ENCODE measurements at regions not wholly inside any gene's neighbourhood (a gene's known extent, or its start where the extent isn't known, plus 50 kb on each side); places are given as distances from the start of the nearest gene placed in this dataset.

- WGBS, 2 donors, result 67 to 73% methylated on average over 3 of the region's 3 CpGs
- Histone ChIP-seq H3K4me3 (no peak overlapping the region), H3K9me3 (peaks cover 0 to 25% (median 0%) of the 10 kb centered on the region in 3 donors), H3K4me1 (no peaks in the 10 kb centered on the region), H3K27ac (no peak overlapping the region), H3K27me3 (no peaks in the 10 kb centered on the region), H3K36me3 (replicated peaks in 1 of 2; ENCODE audit: insufficient read depth in 1 of 2, low read depth in 2 of 2) (no peaks in the 10 kb centered on the region)
- no peak for DNase-seq
- intact Hi-C loops (cut with DNase I), result no loop called here
- no peak for TF ChIP-seq CTCF (IDR thresholded peaks at IDR 0.05)
- no peak for TF ChIP-seq POLR2A (IDR thresholded peaks at IDR 0.05)
- no peak for ATAC-seq
Measured at GRCh38 chr7:138345567-138345966, 114.5 kb upstream of the TRIM24 start.

GRCh38 chr7:138346975-138347374 is 113.1 kb upstream of the TRIM24 start:
- H3K27me3 ChIP-seq, result no peaks in the 10 kb centered on the region
- TF ChIP-seq POLR2A (IDR thresholded peaks at IDR 0.05) (no peak), CTCF (IDR thresholded peaks at IDR 0.05) (no peak)
- H3K27ac ChIP-seq, result no peak overlapping the region
- no peaks in the 10 kb centered on the region for H3K36me3 ChIP-seq (replicated peaks in 1 of 2; ENCODE audit: insufficient read depth in 1 of 2, low read depth in 2 of 2)
- ATAC-seq (no peak), DNase-seq (no peak)
- intact Hi-C loops (cut with DNase I), result no loop called here
- peaks cover 0 to 15% (median 0%) of the 10 kb centered on the region in 3 donors for H3K9me3 ChIP-seq
- H3K4me3 ChIP-seq, result no peak overlapping the region
- no peaks in the 10 kb centered on the region for H3K4me1 ChIP-seq
- 92 to 96% methylated on average over 2 of the region's 2 CpGs for WGBS, 2 donors

GRCh38 chr7:138349841-138350700 is 110.0 kb upstream of the TRIM24 start:
- H3K36me3 ChIP-seq (replicated peaks in 1 of 2; ENCODE audit: insufficient read depth in 1 of 2, low read depth in 2 of 2), result no peaks in the 10 kb centered on the region
- H3K27ac ChIP-seq, result no peak overlapping the region
- H3K27me3 ChIP-seq, result no peaks in the 10 kb centered on the region
- H3K4me3 ChIP-seq, result no peak overlapping the region
- intact Hi-C loops (cut with DNase I), result no loop called here
- ATAC-seq (no peak), DNase-seq (no peak)
- 91 to 94% methylated on average over 6 of the region's 6 CpGs for WGBS, 2 donors
- no peaks in the 10 kb centered on the region for H3K4me1 ChIP-seq
- peaks cover 0 to 2% (median 0%) of the 10 kb centered on the region in 3 donors for H3K9me3 ChIP-seq
- TF ChIP-seq CTCF (IDR thresholded peaks at IDR 0.05) (no peak), POLR2A (IDR thresholded peaks at IDR 0.05) (no peak)

GRCh38 chr7:138350701-138351357 is 109.2 kb upstream of the TRIM24 start:
- Histone ChIP-seq H3K9me3 (no peaks in the 10 kb centered on the region), H3K4me3 (no peak overlapping the region), H3K36me3 (replicated peaks in 1 of 2; ENCODE audit: insufficient read depth in 1 of 2, low read depth in 2 of 2) (no peaks in the 10 kb centered on the region), H3K27ac (no peak overlapping the region), H3K27me3 (no peaks in the 10 kb centered on the region), H3K4me1 (no peaks in the 10 kb centered on the region)
- no peak for ATAC-seq
- DNase-seq, result no peak
- TF ChIP-seq POLR2A (IDR thresholded peaks at IDR 0.05), result no peak
- no peak for TF ChIP-seq CTCF (IDR thresholded peaks at IDR 0.05)
- WGBS, 2 donors, result 76 to 87% methylated on average over 2 of the region's 2 CpGs
- intact Hi-C loops (cut with DNase I), result no loop called here
